GDM1 (cell line): ENCODE measurements at regions not wholly inside any gene's neighbourhood (a gene's known extent, or its start where the extent isn't known, plus 50 kb on each side); places are given as distances from the start of the nearest gene placed in this dataset.

Experiments
- DNase-seq: peaks from one replicate; lab custom pipeline; 2025; lab: John Stamatoyannopoulos, UW

GRCh38 chr3:102529452-102529851 is 94.6 kb downstream of the ZPLD1 start:
- no peak for DNase-seq

- DNase-seq = no peak
Measured at GRCh38 chr3:102530415-102531181, 95.8 kb downstream of the ZPLD1 start.

GRCh38 chr3:102531686-102532085 is 96.9 kb downstream of the ZPLD1 start:
- DNase-seq = no peak

GRCh38 chr3:102532901-102533300 is 98.1 kb downstream of the ZPLD1 start:
- no peak for DNase-seq

- no peak for DNase-seq
Measured at GRCh38 chr3:102533784-102534183, 99.0 kb downstream of the ZPLD1 start.

- DNase-seq = no peak
Measured at GRCh38 chr3:102536456-102536855, 101.6 kb downstream of the ZPLD1 start.

GRCh38 chr3:102537123-102537522 is 102.3 kb downstream of the ZPLD1 start:
- no peak for DNase-seq

- no peak for DNase-seq
Measured at GRCh38 chr3:102544741-102545140, 109.9 kb downstream of the ZPLD1 start.

- DNase-seq = no peak
Measured at GRCh38 chr3:102545276-102545675, 110.5 kb downstream of the ZPLD1 start.

- DNase-seq = no peak
Measured at GRCh38 chr3:102553876-102554275, 119.1 kb downstream of the ZPLD1 start.

- DNase-seq = no peak
Measured at GRCh38 chr3:102570511-102570910, 135.7 kb downstream of the ZPLD1 start.

- DNase-seq = no peak
Measured at GRCh38 chr3:102571006-102571405, 136.2 kb downstream of the ZPLD1 start.

GRCh38 chr3:102571720-102572384 is 137.0 kb downstream of the ZPLD1 start:
- no peak for DNase-seq

- no peak for DNase-seq
Measured at GRCh38 chr3:102573483-102574028, 138.7 kb downstream of the ZPLD1 start.

GRCh38 chr3:102574355-102574754 is 139.5 kb downstream of the ZPLD1 start:
- no peak for DNase-seq

- no peak for DNase-seq
Measured at GRCh38 chr3:102576651-102577050, 141.8 kb downstream of the ZPLD1 start.

GRCh38 chr3:102577082-102577789 is 142.4 kb downstream of the ZPLD1 start:
- no peak for DNase-seq

- no peak for DNase-seq
Measured at GRCh38 chr3:102580760-102581159, 145.9 kb downstream of the ZPLD1 start.

- DNase-seq = no peak
Measured at GRCh38 chr3:102586485-102586884, 151.7 kb downstream of the ZPLD1 start.

GRCh38 chr3:102593812-102594602 is 159.2 kb downstream of the ZPLD1 start:
- no peak for DNase-seq

GRCh38 chr3:102595057-102595456 is 160.2 kb downstream of the ZPLD1 start:
- DNase-seq = no peak
